ENCODE measurements at regions not wholly inside any gene's neighbourhood (a gene's known extent, or its start where the extent isn't known, plus 50 kb on each side); places are given as distances from the start of the nearest gene placed in this dataset.

DNA sequence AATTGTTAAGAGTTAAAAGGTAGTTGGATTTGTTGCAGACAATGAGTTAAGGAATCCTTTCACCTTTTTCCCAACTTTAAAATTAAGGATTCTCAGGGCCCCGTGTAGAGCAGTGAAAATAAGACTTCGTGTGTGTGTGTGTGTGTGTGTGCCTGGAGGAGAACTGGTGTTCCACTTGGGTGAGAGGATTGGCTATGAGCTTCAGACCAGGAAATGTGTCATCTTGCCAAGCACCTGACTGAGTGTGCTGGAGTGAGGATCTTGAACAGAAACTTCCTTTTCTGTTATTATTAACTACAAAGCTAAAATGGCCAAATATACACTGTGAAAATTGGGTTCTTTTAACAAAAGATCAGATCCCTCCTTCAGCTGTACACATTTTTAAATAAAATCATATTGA is 113.1 kb upstream of the VCX2 start:
- H3K9me3 ChIP-seq: no peaks in the 10 kb centered on the region
- no peaks in the 10 kb centered on the region for H3K4me1 ChIP-seq
- no peak overlapping the region for H3K4me3 ChIP-seq
- H3K27ac ChIP-seq: no peak overlapping the region
- H3K4me2 ChIP-seq: no peak overlapping the region
- 0% methylated on average over 2 of the region's 2 CpGs for WGBS (ENCODE audit: missing lambda C conversion rate)
- no peak for ATAC-seq
- no peak for TF ChIP-seq RNF2 (IDR thresholded peaks at IDR 0.05; ENCODE audit: borderline replicate concordance, low read depth)
- TF ChIP-seq, protein P1, sequence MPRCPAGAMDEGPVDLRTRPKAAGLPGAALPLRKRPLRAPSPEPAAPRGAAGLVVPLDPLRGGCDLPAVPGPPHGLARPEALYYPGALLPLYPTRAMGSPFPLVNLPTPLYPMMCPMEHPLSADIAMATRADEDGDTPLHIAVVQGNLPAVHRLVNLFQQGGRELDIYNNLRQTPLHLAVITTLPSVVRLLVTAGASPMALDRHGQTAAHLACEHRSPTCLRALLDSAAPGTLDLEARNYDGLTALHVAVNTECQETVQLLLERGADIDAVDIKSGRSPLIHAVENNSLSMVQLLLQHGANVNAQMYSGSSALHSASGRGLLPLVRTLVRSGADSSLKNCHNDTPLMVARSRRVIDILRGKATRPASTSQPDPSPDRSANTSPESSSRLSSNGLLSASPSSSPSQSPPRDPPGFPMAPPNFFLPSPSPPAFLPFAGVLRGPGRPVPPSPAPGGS (IDR thresholded peaks at IDR 0.05): no peak
- TF ChIP-seq ZC3H11A (IDR thresholded peaks at IDR 0.05): no peak
- TF ChIP-seq, protein P2, sequence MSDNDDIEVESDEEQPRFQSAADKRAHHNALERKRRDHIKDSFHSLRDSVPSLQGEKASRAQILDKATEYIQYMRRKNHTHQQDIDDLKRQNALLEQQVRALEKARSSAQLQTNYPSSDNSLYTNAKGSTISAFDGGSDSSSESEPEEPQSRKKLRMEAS (IDR thresholded peaks at IDR 0.05): no peak
- no peak for TF ChIP-seq EP300 (IDR thresholded peaks at IDR 0.05)
- TF ChIP-seq TP53 (CRISPR knock-in tag; IDR thresholded peaks at IDR 0.05): no peak
- TF ChIP-seq ZSCAN20 (CRISPR knock-in tag; IDR thresholded peaks at IDR 0.05): no peak
- TF ChIP-seq ZFP36 (IDR thresholded peaks at IDR 0.05; ENCODE audit: borderline replicate concordance, partially characterized antibody): no peak
- TF ChIP-seq NR3C1 (IDR thresholded peaks at IDR 0.05): no peak
- DNase-seq (ENCODE audit: low read depth in 1 of 2, low spot score in 1 of 2): no peak
- ChIA-PET CTCF (no interaction called here), POLR2A (no interaction called here)
- no peak for FAIRE-seq

DNA sequence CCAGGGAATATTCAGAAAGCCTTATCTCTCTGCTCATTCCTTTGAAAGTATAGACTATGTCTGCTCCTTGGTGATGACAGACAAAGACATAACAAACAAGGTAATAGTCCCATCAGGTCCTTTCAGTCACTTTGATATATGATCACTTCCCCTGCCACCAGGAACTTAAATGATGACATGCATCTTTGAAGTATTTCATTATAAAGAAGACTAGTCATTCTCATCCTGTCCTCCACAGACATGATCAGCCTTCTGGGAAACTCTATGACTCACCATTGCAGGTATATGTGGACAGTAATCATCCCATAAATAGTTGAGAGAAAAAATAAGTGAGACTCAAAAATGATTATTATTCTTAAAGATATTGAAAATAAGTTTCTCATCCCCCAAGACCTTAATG is 117.5 kb upstream of the VCX2 start:
- no peak overlapping the region for H3K4me2 ChIP-seq
- no peaks in the 10 kb centered on the region for H3K9me3 ChIP-seq
- no peak overlapping the region for H3K4me3 ChIP-seq
- no peak overlapping the region for H3K27ac ChIP-seq
- TF ChIP-seq RARB (CRISPR knock-in tag; IDR thresholded peaks at IDR 0.05) (no peak), TFCP2L1 (CRISPR knock-in tag; IDR thresholded peaks at IDR 0.05) (no peak)
- ChIA-PET CTCF (no interaction called here), POLR2A (no interaction called here)
- FAIRE-seq (peak; percentile 59), ATAC-seq (no peak), DNase-seq (ENCODE audit: low read depth in 1 of 2, low spot score in 1 of 2) (no peak)
- no peaks in the 10 kb centered on the region for H3K4me1 ChIP-seq

DNA sequence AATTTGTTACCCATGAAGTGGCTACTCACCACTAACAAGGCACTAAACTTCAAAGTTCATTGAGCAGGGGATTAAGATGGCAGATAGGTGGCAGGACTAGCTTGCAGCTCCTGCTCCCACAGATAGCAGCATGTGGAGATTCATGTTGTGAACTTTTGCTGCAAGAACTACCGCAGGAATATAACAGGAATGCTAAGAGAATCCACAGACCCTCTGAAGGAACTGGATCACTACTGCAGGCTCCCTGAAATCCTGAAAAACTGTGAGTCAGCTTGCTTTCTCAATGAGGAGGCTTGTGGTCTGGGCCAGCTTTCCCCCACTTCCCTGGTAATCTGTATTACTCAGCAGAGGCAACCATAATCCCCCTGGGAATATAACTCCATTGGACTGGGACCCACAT is 118.5 kb upstream of the VCX2 start:
- CTCF ChIA-PET: no interaction called here
- no peak overlapping the region for H3K4me3 ChIP-seq
- no peak for TF ChIP-seq ZSCAN20 (CRISPR knock-in tag; IDR thresholded peaks at IDR 0.05)
- no peak for TF ChIP-seq SMC3 (IDR thresholded peaks at IDR 0.05)
- TF ChIP-seq CEBPB (IDR thresholded peaks at IDR 0.05): no peak
- FAIRE-seq (no peak), DNase-seq (ENCODE audit: low read depth in 1 of 2, low spot score in 1 of 2) (no peak), ATAC-seq (no peak)
- no peaks in the 10 kb centered on the region for H3K9me3 ChIP-seq
- POLR2A ChIA-PET: no interaction called here
- no peak overlapping the region for H3K4me2 ChIP-seq
- no peaks in the 10 kb centered on the region for H3K4me1 ChIP-seq
- 0% methylated on average over 1 of the region's 1 CpG for WGBS (ENCODE audit: missing lambda C conversion rate)
- H3K27ac ChIP-seq: no peak overlapping the region

DNA sequence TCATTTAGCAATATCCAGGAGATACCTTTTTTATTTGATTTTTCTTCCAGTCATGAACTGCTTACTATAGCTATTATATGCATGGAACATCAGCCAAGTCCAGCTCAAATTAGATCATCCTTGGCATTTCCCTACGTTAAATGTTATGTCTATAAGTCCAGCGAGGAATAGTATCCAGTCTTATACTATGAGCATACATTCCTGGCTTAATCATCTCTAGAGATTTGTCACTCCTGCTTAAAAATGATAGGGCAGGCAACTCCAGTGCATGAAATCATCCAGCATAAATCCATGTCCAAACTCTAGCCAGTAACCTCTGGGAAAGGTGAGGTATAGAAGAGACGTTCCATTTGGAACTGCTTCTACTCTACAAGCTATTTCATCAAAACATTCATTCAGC is 126.7 kb upstream of the VCX2 start:
- ChIA-PET POLR2A (no interaction called here), CTCF (no interaction called here)
- H3K9me3 ChIP-seq: no peaks in the 10 kb centered on the region
- H3K4me3 ChIP-seq: no peak overlapping the region
- no peak for DNase-seq (ENCODE audit: low read depth in 1 of 2, low spot score in 1 of 2)
- ATAC-seq: no peak
- FAIRE-seq: peak; percentile 46
- H3K4me1 ChIP-seq: no peaks in the 10 kb centered on the region
- no peak overlapping the region for H3K27ac ChIP-seq
- TF ChIP-seq CBX8 (IDR thresholded peaks at IDR 0.05): no peak
- no peak for TF ChIP-seq SMC3 (IDR thresholded peaks at IDR 0.05)
- TF ChIP-seq FOSB (CRISPR knock-in tag; IDR thresholded peaks at IDR 0.05): no peak
- no peak for TF ChIP-seq NR3C1 (IDR thresholded peaks at IDR 0.05)
- TF ChIP-seq PHF8 (IDR thresholded peaks at IDR 0.05; ENCODE audit: borderline replicate concordance, low read depth): no peak
- TF ChIP-seq SREBF2 (IDR thresholded peaks at IDR 0.05): no peak
- WGBS (ENCODE audit: missing lambda C conversion rate): 0% methylated on average over 3 of the region's 3 CpGs
- H3K4me2 ChIP-seq: no peak overlapping the region

DNA sequence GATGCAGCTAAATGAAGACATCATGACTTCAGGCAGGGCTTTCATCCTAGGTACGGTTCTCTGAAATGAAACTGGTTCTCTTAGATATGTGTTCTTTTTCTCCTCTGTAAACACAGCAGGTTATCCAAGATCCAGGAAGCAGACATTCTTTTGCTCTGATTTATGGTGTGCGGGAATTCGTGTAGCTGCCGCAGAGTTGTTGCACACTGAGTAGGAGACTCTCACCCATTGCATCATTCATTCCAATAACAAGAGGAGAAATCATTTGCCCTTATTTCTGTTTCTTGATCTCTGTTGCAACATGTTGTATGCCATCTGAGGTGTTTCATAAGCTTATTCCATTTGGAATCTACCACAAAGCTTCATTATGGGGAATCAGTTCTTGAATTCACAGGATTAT is 133.6 kb upstream of the VCX2 start:
- no peak overlapping the region for H3K4me2 ChIP-seq
- CTCF ChIA-PET: no interaction called here
- FAIRE-seq (no peak), DNase-seq (ENCODE audit: low read depth in 1 of 2, low spot score in 1 of 2) (no peak), ATAC-seq (no peak)
- H3K4me3 ChIP-seq: no peak overlapping the region
- H3K27ac ChIP-seq: no peak overlapping the region
- POLR2A ChIA-PET: no interaction called here
- WGBS (ENCODE audit: missing lambda C conversion rate): 53% methylated on average over 4 of the region's 4 CpGs
- TF ChIP-seq, protein P2 (IDR thresholded peaks at IDR 0.05): no peak
- no peak for TF ChIP-seq ZNF302 (CRISPR knock-in tag; IDR thresholded peaks at IDR 0.05)
- TF ChIP-seq ZC3H11A (IDR thresholded peaks at IDR 0.05): no peak
- no peak for TF ChIP-seq TP53 (CRISPR knock-in tag; IDR thresholded peaks at IDR 0.05)
- TF ChIP-seq RNF2 (IDR thresholded peaks at IDR 0.05; ENCODE audit: borderline replicate concordance, low read depth): no peak
- TF ChIP-seq SMC3 (IDR thresholded peaks at IDR 0.05): no peak
- TF ChIP-seq NFE2L2 (conservative IDR thresholded peaks at IDR 0.05; ENCODE audit: low read length): no peak
- TF ChIP-seq MAFK (IDR thresholded peaks at IDR 0.05; ENCODE audit: partially characterized antibody): no peak
- no peak for TF ChIP-seq CHD4 (IDR thresholded peaks at IDR 0.05; ENCODE audit: borderline replicate concordance)
- no peak for TF ChIP-seq NPAS2 (CRISPR knock-in tag; IDR thresholded peaks at IDR 0.05; ENCODE audit: borderline replicate concordance)
- no peak for TF ChIP-seq FOXS1 (CRISPR knock-in tag; IDR thresholded peaks at IDR 0.05)
- H3K9me3 ChIP-seq: no peaks in the 10 kb centered on the region
- no peaks in the 10 kb centered on the region for H3K4me1 ChIP-seq

Data from A549 (cell line).